H9 (cell line): ENCODE measurements at regions not wholly inside any gene's neighbourhood (a gene's known extent, or its start where the extent isn't known, plus 50 kb on each side); places are given as distances from the start of the nearest gene placed in this dataset.
"Not testable (repeated sequence)": the region's sequence is repeated elsewhere in the genome, so short reads cannot be mapped to it uniquely, and the experiment has no call there.

Source experiments
- DNase-seq: peaks from one replicate; pipeline ENCODE4 v3.0.0-alpha.2; 2017
- H2AFZ ChIP-seq: one replicate; pipeline ENCODE4 v1.6.1; 2013; ENCODE audit warnings: mild to moderate bottlenecking, low read length, control low read depth, moderate library complexity
- H2AK5ac ChIP-seq: 2 replicates; pipeline ENCODE4 v1.6.1; 2013; ENCODE audit warnings: low read length, control low read depth, mixed read lengths; ENCODE audit not compliant: insufficient read length
- H2BK120ac ChIP-seq: one replicate; pipeline ENCODE4 v1.6.1; 2013; ENCODE audit warnings: low read depth, mild to moderate bottlenecking, low read length, control low read depth, inconsistent platforms; ENCODE audit not compliant: poor library complexity, severe bottlenecking
- H2BK12ac ChIP-seq: 2 replicates; pipeline ENCODE4 v1.6.1; 2013; ENCODE audit warnings: low read length, control low read depth, mixed read lengths, low read depth; ENCODE audit not compliant: insufficient read length
- H2BK15ac ChIP-seq: 2 replicates; pipeline ENCODE4 v1.6.1; 2013; ENCODE audit warnings: low read depth, low read length, control low read depth
- H2BK20ac ChIP-seq: one replicate; pipeline ENCODE4 v1.6.1; 2013; ENCODE audit warnings: low read depth, mild to moderate bottlenecking, low read length, control low read depth, inconsistent platforms; ENCODE audit not compliant: poor library complexity, severe bottlenecking
- H2BK5ac ChIP-seq: 2 replicates; pipeline ENCODE4 v1.6.1; 2013; ENCODE audit warnings: low read length, control low read depth, mixed read lengths; ENCODE audit not compliant: insufficient read length
- H3K14ac ChIP-seq: 2 replicates; pipeline ENCODE4 v1.6.1; 2013; ENCODE audit warnings: low read length, control low read depth; ENCODE audit not compliant: insufficient read depth
- H3K18ac ChIP-seq: 2 replicates; pipeline ENCODE4 v1.6.1; 2013; ENCODE audit warnings: low read depth, mild to moderate bottlenecking, mixed read lengths, low read length, control low read depth; ENCODE audit not compliant: insufficient read length
- H3K23ac ChIP-seq: 2 replicates; pipeline ENCODE4 v1.6.1; 2013; ENCODE audit warnings: low read length, control low read depth, mixed read lengths, low read depth; ENCODE audit not compliant: insufficient read length
- H3K23me2 ChIP-seq: 2 replicates; pipeline ENCODE4 v1.6.1; 2013; ENCODE audit warnings: low read depth, mild to moderate bottlenecking, mixed read lengths, low read length, control low read depth; ENCODE audit not compliant: insufficient read length, poor library complexity, severe bottlenecking
- H3K27ac ChIP-seq: 2 replicates; pipeline ENCODE4 v1.5.1; 2013; ENCODE audit warnings: low read length, control low read depth, mixed read lengths, low read depth; ENCODE audit not compliant: insufficient read length
- H3K27me3 ChIP-seq: 2 replicates; pipeline ENCODE4 v1.6.1; 2013; ENCODE audit warnings: low read length, control low read depth, inconsistent platforms; ENCODE audit not compliant: insufficient read depth
- H3K4ac ChIP-seq: 2 replicates; pipeline ENCODE4 v1.6.1; 2013; ENCODE audit warnings: low read depth, mild to moderate bottlenecking, control low read depth, inconsistent platforms, low read length, moderate library complexity
- H3K4me1 ChIP-seq: 2 replicates; pipeline ENCODE4 v1.6.1; 2013; ENCODE audit warnings: low read length, control low read depth, inconsistent platforms; ENCODE audit not compliant: insufficient read depth
- H3K4me2 ChIP-seq: 2 replicates; pipeline ENCODE4 v1.6.1; 2013; ENCODE audit warnings: low read length, control low read depth, mixed read lengths; ENCODE audit not compliant: insufficient read length, insufficient read depth
- H3K56ac ChIP-seq: 2 replicates; pipeline ENCODE4 v1.6.1; 2013; ENCODE audit warnings: low read depth, mild to moderate bottlenecking, mixed read lengths, low read length, control low read depth; ENCODE audit not compliant: insufficient read length
- H3K79me1 ChIP-seq: 2 replicates; pipeline ENCODE4 v1.6.1; 2013; ENCODE audit warnings: low read depth, mild to moderate bottlenecking, moderate library complexity, low read length, control low read depth, inconsistent platforms; ENCODE audit not compliant: insufficient read depth, poor library complexity, severe bottlenecking
- H3K79me2 ChIP-seq: 2 replicates; pipeline ENCODE4 v1.6.1; 2013; ENCODE audit warnings: low read length, control low read depth, inconsistent platforms; ENCODE audit not compliant: insufficient read depth
- H3K9ac ChIP-seq: 2 replicates; pipeline ENCODE4 v1.6.1; 2013; ENCODE audit warnings: low read length, control low read depth, mixed read lengths; ENCODE audit not compliant: insufficient read length; ENCODE audit errors: extremely low read depth
- H3K9me3 ChIP-seq: one replicate; pipeline ENCODE4 v1.6.1; 2013; ENCODE audit warnings: low read depth, low read length, inconsistent platforms; ENCODE audit not compliant: control insufficient read depth
- H3T11ph ChIP-seq: one replicate; pipeline ENCODE4 v1.6.1; 2013; ENCODE audit warnings: mild to moderate bottlenecking, low read length, control low read depth, inconsistent platforms
- H4K20me1 ChIP-seq: one replicate; pipeline ENCODE4 v1.6.1; 2013; ENCODE audit not compliant: control insufficient read depth, insufficient read length, insufficient read depth
- H4K5ac ChIP-seq: 2 replicates; pipeline ENCODE4 v1.6.1; 2013; ENCODE audit warnings: low read depth, mild to moderate bottlenecking, mixed read lengths, low read length, control low read depth; ENCODE audit not compliant: insufficient read length
- H4K8ac ChIP-seq: replicated peaks from 2 replicates; pipeline ENCODE4 v1.6.1; 2013; ENCODE audit warnings: low read length, control low read depth, mixed read lengths, low read depth; ENCODE audit not compliant: insufficient read length
- H4K91ac ChIP-seq: 2 replicates; pipeline ENCODE4 v1.6.1; 2013; ENCODE audit warnings: low read depth, mild to moderate bottlenecking, moderate library complexity, mixed read lengths, low read length, control low read depth; ENCODE audit not compliant: insufficient read length
- H3K27ac Mint-ChIP-seq, 3 experiments: 2 replicates in 2 of 3; 3 replicates in 1 of 3; pipeline ENCODE4 v1.8.0; 2020 to 2021; ENCODE audit warnings: mixed read lengths in 3 of 3, mild to moderate bottlenecking in 1 of 3, moderate library complexity in 1 of 3
- H3K27me3 Mint-ChIP-seq: 2 replicates; pipeline ENCODE4 v1.8.0; 2021; ENCODE audit warnings: low read depth, mild to moderate bottlenecking, moderate library complexity, mixed read lengths
- H3K36me3 Mint-ChIP-seq, 3 experiments: 2 replicates in 2 of 3; 3 replicates in 1 of 3; pipeline ENCODE4 v1.8.0; 2020 to 2021; ENCODE audit warnings: low read depth in 3 of 3, mixed read lengths in 3 of 3; ENCODE audit not compliant: insufficient read depth in 1 of 3
- H3K4me1 Mint-ChIP-seq, 2 experiments: 2 replicates each; pipeline ENCODE4 v1.8.0; 2020; ENCODE audit warnings: mixed read lengths in 2 of 2
- H3K4me3 Mint-ChIP-seq, 2 experiments: 2 replicates in 1 of 2; 3 replicates in 1 of 2; pipeline ENCODE4 v1.8.0; 2020 to 2021; ENCODE audit warnings: mild to moderate bottlenecking in 2 of 2, mixed read lengths in 2 of 2, moderate library complexity in 1 of 2
- H3K9me3 Mint-ChIP-seq, 2 experiments: 2 replicates in 1 of 2; 3 replicates in 1 of 2; pipeline ENCODE4 v1.8.0; 2020; ENCODE audit warnings: mild to moderate bottlenecking in 2 of 2, mixed read lengths in 2 of 2, moderate library complexity in 1 of 2
- WGBS: extraction: QIAGEN DNeasy Blood & Tissue Kit; methylation state at CpG from one replicate; pipeline ENCODE4 v1.1.7; 2013; ENCODE audit warnings: missing lambda C conversion rate, low lambda C conversion rate, mixed read lengths; ENCODE audit not compliant: insufficient read length; ENCODE audit errors: extremely low coverage; 5-methylcytosine and 5-hydroxymethylcytosine counted together

DNA sequence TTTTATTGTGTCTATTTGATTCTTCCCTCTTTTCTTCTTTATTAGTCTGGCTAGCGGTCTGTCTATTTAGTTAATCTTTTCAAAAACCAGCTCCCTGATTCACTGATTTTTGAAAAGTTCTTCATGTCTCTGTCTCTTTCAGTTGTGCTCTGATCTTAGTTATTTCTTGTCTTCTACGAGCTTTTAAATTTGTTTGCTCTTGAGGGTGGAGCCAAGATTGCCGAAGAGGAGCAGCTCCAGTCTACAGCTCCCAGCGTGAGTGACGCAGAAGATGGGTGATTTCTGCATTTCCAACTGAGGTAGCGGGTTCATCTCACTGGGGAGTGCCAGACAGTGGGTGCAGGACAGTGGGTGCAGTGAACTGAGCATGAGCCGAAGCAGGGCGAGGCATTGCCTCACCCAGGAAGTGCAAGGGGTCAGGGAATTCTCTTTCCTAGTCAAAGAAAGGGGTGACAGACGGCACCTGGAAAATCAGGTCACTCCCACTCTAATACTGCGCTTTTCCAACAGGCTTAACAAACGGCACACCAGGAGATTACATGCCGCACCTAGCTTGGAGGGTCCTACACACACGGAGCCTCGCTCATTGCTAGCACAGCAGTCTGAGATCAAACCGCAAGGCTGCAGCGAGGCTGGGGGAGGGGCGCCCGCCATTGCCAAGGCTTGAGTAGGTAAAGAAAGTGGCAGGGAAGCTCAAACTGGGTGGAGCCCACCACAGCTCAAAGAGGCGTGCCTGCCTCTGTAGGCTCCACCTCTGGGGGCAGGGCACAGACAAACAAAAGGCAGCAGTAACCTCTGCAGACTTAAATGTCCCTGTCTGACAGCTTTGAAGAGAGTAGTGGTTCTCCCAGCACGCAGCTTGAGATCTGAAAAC is 220.6 kb upstream of the IRAK1BP1 start:
- DNase-seq = peak; percentile 57

DNA sequence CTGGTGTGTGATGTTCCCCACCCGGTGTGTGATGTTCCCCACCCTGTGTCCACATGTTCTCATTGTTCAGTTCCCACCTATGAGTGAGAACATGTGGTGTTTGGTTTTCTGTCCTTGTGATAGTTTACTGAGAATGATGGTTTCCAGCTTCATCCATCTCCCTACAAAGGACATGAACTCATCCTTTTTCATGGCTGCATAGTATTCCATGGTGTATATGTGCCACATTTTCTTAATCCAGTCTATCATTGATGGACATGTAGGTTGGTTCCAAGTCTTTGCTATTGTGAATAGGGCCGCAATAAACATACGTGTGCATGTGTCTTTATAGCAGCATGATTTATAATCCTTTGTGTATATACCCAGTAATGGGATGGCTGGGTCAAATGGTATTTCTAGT is 201.5 kb upstream of the IRAK1BP1 start:
- not testable (repeated sequence) for H2BK15ac ChIP-seq, H4K5ac ChIP-seq, H3K36me3 Mint-ChIP-seq, H4K20me1 ChIP-seq, H3K79me1 ChIP-seq, H3K27me3 ChIP-seq, H4K8ac ChIP-seq, H2BK12ac ChIP-seq, H3K14ac ChIP-seq, H3K23ac ChIP-seq, H3K9me3 ChIP-seq, H3K4me3 Mint-ChIP-seq, H3K27me3 Mint-ChIP-seq, H2AK5ac ChIP-seq, H3T11ph ChIP-seq, H3K23me2 ChIP-seq, H3K9me3 Mint-ChIP-seq, DNase-seq, H3K9ac ChIP-seq, H3K27ac Mint-ChIP-seq, H2AFZ ChIP-seq, H3K27ac ChIP-seq, H3K4ac ChIP-seq, H2BK5ac ChIP-seq, H2BK120ac ChIP-seq, H4K91ac ChIP-seq, H3K4me1 ChIP-seq, H3K56ac ChIP-seq, H2BK20ac ChIP-seq, H3K4me2 ChIP-seq, H3K18ac ChIP-seq, H3K79me2 ChIP-seq
- H3K4me1 Mint-ChIP-seq = peaks cover 14 to 16% of the 10 kb centered on the region in 2 experiments
- WGBS = no CpG with 5 or more reads among the region's 3 CpGs

More for the DNA sequence above, 220.6 kb upstream of the IRAK1BP1 start:
- H2AK5ac ChIP-seq, H2BK5ac ChIP-seq, H4K91ac ChIP-seq, H3K4me1 ChIP-seq, H3K18ac ChIP-seq, H2BK15ac ChIP-seq, H3K4me1 Mint-ChIP-seq, H3K14ac ChIP-seq, H3K27ac ChIP-seq, H3K79me1 ChIP-seq, H3K27ac Mint-ChIP-seq, H3K23ac ChIP-seq, H3K36me3 Mint-ChIP-seq, H3K23me2 ChIP-seq, H3K9me3 Mint-ChIP-seq, H3K56ac ChIP-seq, H4K8ac ChIP-seq, H3K9ac ChIP-seq, H2BK20ac ChIP-seq, H3K9me3 ChIP-seq, H3K79me2 ChIP-seq, H4K20me1 ChIP-seq, H2BK12ac ChIP-seq, H3K27me3 Mint-ChIP-seq, H4K5ac ChIP-seq, H2AFZ ChIP-seq, H3T11ph ChIP-seq, H2BK120ac ChIP-seq, H3K27me3 ChIP-seq, H3K4ac ChIP-seq: not testable (repeated sequence)
- no CpG with 5 or more reads among the region's 20 CpGs for WGBS
- H3K4me2 ChIP-seq = peak overlapping the region; percentile 48
- H3K4me3 Mint-ChIP-seq = peak overlapping the region in 1 of 2 experiments; percentile 76; a peak in 3 of 5 replicates
